Liver (tissue), 8 donors: ENCODE measurements at regions not wholly inside any gene's neighbourhood (a gene's known extent, or its start where the extent isn't known, plus 50 kb on each side); places are given as distances from the start of the nearest gene placed in this dataset.

Source experiments
- DNase-seq: peaks from one replicate; pipeline ENCODE4 v3.0.0-alpha.2; 2017; ENCODE audit warnings: low spot score
- H3K27ac ChIP-seq, 2 donors: one replicate each; pipeline ENCODE4 v1.7.0; 2013; ENCODE audit warnings: inconsistent platforms in 2 of 2, low read length in 2 of 2, control low read depth in 1 of 2, low read depth in 1 of 2, mild to moderate bottlenecking in 1 of 2
- H3K27me3 ChIP-seq, 4 donors: one replicate each; pipeline versions ENCODE4 v1.6.1 to v1.7.0; 2013; ENCODE audit warnings: low read length in 3 of 4, inconsistent platforms in 1 of 4, mild to moderate bottlenecking in 1 of 4, moderate library complexity in 1 of 4; ENCODE audit not compliant: control insufficient read depth in 4 of 4, insufficient read depth in 4 of 4
- H3K36me3 ChIP-seq, 4 donors: one replicate each; pipeline versions ENCODE4 v1.6.1 to v1.7.0; 2013; ENCODE audit warnings: low read length in 3 of 4, mild to moderate bottlenecking in 3 of 4, low read depth in 1 of 4, moderate library complexity in 1 of 4; ENCODE audit not compliant: control insufficient read depth in 4 of 4, insufficient read depth in 3 of 4
- H3K4me1 ChIP-seq, 4 donors: one replicate each; pipeline versions ENCODE4 v1.6.1 to v1.7.0; 2013; ENCODE audit warnings: low read length in 3 of 4, mild to moderate bottlenecking in 3 of 4, moderate library complexity in 1 of 4; ENCODE audit not compliant: control insufficient read depth in 4 of 4, insufficient read depth in 4 of 4
- H3K4me3 ChIP-seq, 3 donors: one replicate each; pipeline versions ENCODE4 v1.6.1 to v1.7.0; 2013; ENCODE audit warnings: low read length in 3 of 3, control low read depth in 1 of 3, low read depth in 1 of 3, mild to moderate bottlenecking in 1 of 3
- H3K9ac ChIP-seq, 2 donors: one replicate each; pipeline ENCODE4 v1.7.0; 2013; ENCODE audit warnings: low read length in 2 of 2, mild to moderate bottlenecking in 2 of 2, moderate library complexity in 2 of 2, control low read depth in 1 of 2, low read depth in 1 of 2
- H3K9me3 ChIP-seq, 4 donors: one replicate each; pipeline versions ENCODE4 v1.6.1 to v1.7.0; 2013; ENCODE audit warnings: low read length in 3 of 4; ENCODE audit not compliant: control insufficient read depth in 4 of 4
- ATF3 ChIP-seq: IDR thresholded peaks from 2 replicates; pipeline ENCODE4 v1.6.1; 2016; ENCODE audit warnings: antibody characterized with exemption
- EGR1 ChIP-seq, 2 donors: IDR thresholded peaks; 2 replicates each; pipeline ENCODE4 v1.6.1; 2016 to 2018; ENCODE audit warnings: antibody characterized with exemption in 2 of 2, low read depth in 2 of 2
- FOXA1 ChIP-seq: IDR thresholded peaks from 2 replicates; pipeline ENCODE4 v1.6.1; 2016; ENCODE audit warnings: antibody characterized with exemption
- FOXA2 ChIP-seq: IDR thresholded peaks from 2 replicates; pipeline ENCODE4 v1.6.1; 2016; ENCODE audit warnings: antibody characterized with exemption
- GABPA ChIP-seq, 2 donors: IDR thresholded peaks in 1 of 2; conservative IDR thresholded peaks in 1 of 2; 2 replicates each; pipeline ENCODE4 v1.6.1; 2016; ENCODE audit warnings: antibody characterized with exemption in 2 of 2, mild to moderate bottlenecking in 1 of 2, moderate library complexity in 1 of 2
- HNF4A ChIP-seq, 2 donors: conservative IDR thresholded peaks; 2 replicates each; pipeline ENCODE4 v1.6.1; 2016; ENCODE audit warnings: antibody characterized with exemption in 2 of 2, mild to moderate bottlenecking in 2 of 2
- JUND ChIP-seq, 2 donors: IDR thresholded peaks; 2 replicates each; pipeline ENCODE4 v1.6.1; 2016; ENCODE audit warnings: antibody characterized with exemption in 2 of 2
- MAX ChIP-seq: IDR thresholded peaks from 2 replicates; pipeline ENCODE4 v1.6.1; 2016; ENCODE audit warnings: antibody characterized with exemption
- NR2F2 ChIP-seq: IDR thresholded peaks from 2 replicates; pipeline ENCODE4 v1.6.1; 2016; ENCODE audit warnings: antibody characterized with exemption
- RXRA ChIP-seq, 2 donors: IDR thresholded peaks; 2 replicates each; pipeline ENCODE4 v1.6.1; 2017 to 2018; ENCODE audit warnings: antibody characterized with exemption in 2 of 2, mild to moderate bottlenecking in 1 of 2
- SP1 ChIP-seq: IDR thresholded peaks from 2 replicates; pipeline ENCODE4 v1.6.1; 2018; ENCODE audit warnings: antibody characterized with exemption, mild to moderate bottlenecking
- YY1 ChIP-seq: IDR thresholded peaks from 2 replicates; pipeline ENCODE4 v1.6.1; 2016; ENCODE audit warnings: antibody characterized with exemption, mild to moderate bottlenecking
- ZBTB33 ChIP-seq: IDR thresholded peaks from 2 replicates; pipeline ENCODE4 v1.6.1; 2016; ENCODE audit warnings: antibody characterized with exemption
- WGBS: extraction: QIAGEN DNeasy Blood & Tissue Kit; methylation state at CpG from one replicate; pipeline ENCODE4 v1.1.7; 2013; 5-methylcytosine and 5-hydroxymethylcytosine counted together
- TF ChIP-seq, protein P1 (sequence below): IDR thresholded peaks from 2 replicates; pipeline ENCODE4 v1.6.1; 2016; ENCODE audit warnings: antibody characterized with exemption, mild to moderate bottlenecking
- TF ChIP-seq, protein P2 (sequence below): fragments of 150-350 bp; IDR thresholded peaks from 2 replicates; pipeline ENCODE4 v1.5.1; 2017; ENCODE audit warnings: improper control_type of control experiment, low read depth, low read length; ENCODE audit not compliant: missing input control
- donor health status: healthy.
- donor health status: healthy.
- donor health status: healthy.
- donor health status: healthy.
- donor health status: healthy.

DNA sequence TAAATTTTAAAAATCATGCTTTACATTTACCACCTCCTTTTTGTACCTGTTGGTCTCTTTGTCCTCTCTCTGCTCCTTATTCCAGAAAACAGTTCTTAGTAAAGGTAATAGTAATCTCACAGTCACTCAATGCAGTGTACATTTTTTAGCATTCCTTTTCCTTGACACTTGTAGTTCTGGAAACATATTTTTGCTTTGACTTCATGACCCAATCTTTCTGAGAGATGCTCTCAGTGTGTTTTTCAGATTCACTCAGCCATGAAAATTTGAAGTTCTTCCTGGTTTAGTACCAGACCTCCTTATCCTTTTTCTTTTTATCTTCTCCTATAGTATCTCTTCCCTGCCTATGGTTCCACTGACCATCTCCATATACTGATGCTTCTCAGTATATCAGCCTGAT, 747.5 kb upstream of the ZEB2 start:
- no peak for DNase-seq
- no peak for TF ChIP-seq ZBTB33
- TF ChIP-seq RXRA (IDR thresholded peaks at IDR 0.05): no peak
- no peak for TF ChIP-seq YY1
- TF ChIP-seq, protein P1, sequence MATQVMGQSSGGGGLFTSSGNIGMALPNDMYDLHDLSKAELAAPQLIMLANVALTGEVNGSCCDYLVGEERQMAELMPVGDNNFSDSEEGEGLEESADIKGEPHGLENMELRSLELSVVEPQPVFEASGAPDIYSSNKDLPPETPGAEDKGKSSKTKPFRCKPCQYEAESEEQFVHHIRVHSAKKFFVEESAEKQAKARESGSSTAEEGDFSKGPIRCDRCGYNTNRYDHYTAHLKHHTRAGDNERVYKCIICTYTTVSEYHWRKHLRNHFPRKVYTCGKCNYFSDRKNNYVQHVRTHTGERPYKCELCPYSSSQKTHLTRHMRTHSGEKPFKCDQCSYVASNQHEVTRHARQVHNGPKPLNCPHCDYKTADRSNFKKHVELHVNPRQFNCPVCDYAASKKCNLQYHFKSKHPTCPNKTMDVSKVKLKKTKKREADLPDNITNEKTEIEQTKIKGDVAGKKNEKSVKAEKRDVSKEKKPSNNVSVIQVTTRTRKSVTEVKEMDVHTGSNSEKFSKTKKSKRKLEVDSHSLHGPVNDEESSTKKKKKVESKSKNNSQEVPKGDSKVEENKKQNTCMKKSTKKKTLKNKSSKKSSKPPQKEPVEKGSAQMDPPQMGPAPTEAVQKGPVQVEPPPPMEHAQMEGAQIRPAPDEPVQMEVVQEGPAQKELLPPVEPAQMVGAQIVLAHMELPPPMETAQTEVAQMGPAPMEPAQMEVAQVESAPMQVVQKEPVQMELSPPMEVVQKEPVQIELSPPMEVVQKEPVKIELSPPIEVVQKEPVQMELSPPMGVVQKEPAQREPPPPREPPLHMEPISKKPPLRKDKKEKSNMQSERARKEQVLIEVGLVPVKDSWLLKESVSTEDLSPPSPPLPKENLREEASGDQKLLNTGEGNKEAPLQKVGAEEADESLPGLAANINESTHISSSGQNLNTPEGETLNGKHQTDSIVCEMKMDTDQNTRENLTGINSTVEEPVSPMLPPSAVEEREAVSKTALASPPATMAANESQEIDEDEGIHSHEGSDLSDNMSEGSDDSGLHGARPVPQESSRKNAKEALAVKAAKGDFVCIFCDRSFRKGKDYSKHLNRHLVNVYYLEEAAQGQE: no peak
- no peak for TF ChIP-seq MAX
- TF ChIP-seq NR2F2: no peak
- TF ChIP-seq ATF3: no peak
- TF ChIP-seq HNF4A (conservative IDR thresholded peaks at IDR 0.05): no peak
- TF ChIP-seq JUND (IDR thresholded peaks at IDR 0.05): no peak
- no peak for TF ChIP-seq FOXA1
- TF ChIP-seq, protein P2, sequence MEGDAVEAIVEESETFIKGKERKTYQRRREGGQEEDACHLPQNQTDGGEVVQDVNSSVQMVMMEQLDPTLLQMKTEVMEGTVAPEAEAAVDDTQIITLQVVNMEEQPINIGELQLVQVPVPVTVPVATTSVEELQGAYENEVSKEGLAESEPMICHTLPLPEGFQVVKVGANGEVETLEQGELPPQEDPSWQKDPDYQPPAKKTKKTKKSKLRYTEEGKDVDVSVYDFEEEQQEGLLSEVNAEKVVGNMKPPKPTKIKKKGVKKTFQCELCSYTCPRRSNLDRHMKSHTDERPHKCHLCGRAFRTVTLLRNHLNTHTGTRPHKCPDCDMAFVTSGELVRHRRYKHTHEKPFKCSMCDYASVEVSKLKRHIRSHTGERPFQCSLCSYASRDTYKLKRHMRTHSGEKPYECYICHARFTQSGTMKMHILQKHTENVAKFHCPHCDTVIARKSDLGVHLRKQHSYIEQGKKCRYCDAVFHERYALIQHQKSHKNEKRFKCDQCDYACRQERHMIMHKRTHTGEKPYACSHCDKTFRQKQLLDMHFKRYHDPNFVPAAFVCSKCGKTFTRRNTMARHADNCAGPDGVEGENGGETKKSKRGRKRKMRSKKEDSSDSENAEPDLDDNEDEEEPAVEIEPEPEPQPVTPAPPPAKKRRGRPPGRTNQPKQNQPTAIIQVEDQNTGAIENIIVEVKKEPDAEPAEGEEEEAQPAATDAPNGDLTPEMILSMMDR: no peak
- no peak for TF ChIP-seq SP1
- no peak for TF ChIP-seq EGR1 (IDR thresholded peaks at IDR 0.05; ENCODE audit: low read depth in 2 of 2)
- no peak for TF ChIP-seq FOXA2
- Histone ChIP-seq H3K27me3 (no peaks in the 10 kb centered on the region), H3K4me1 (no peaks in the 10 kb centered on the region), H3K27ac (no peak overlapping the region), H3K9ac (no peak overlapping the region), H3K9me3 (no peaks in the 10 kb centered on the region), H3K4me3 (no peak overlapping the region), H3K36me3 (no peaks in the 10 kb centered on the region)

- TF ChIP-seq GABPA (IDR thresholded peaks at IDR 0.05 in 1 of 2, conservative IDR thresholded peaks at IDR 0.05 in 1 of 2) (no peak), NR2F2 (no peak)
- Histone ChIP-seq H3K4me1 (no peaks in the 10 kb centered on the region), H3K27me3 (no peaks in the 10 kb centered on the region), H3K9me3 (no peaks in the 10 kb centered on the region), H3K9ac (no peak overlapping the region), H3K4me3 (no peak overlapping the region), H3K27ac (no peak overlapping the region), H3K36me3 (no peaks in the 10 kb centered on the region)
- WGBS: 85% methylated on average over 6 of the region's 6 CpGs
- DNase-seq: no peak
Observed at GRCh38 chr2:145265244-145265643, 745.3 kb upstream of the ZEB2 start.
